Activated CD4-positive, CD25-positive, alpha-beta regulatory T cell treated with anti-CD3 and anti-CD28 coated beads, Interleukin-2, amount 50 U/mL, for 72 hours (primary cell): ENCODE measurements at regions not wholly inside any gene's neighbourhood (a gene's known extent, or its start where the extent isn't known, plus 50 kb on each side); places are given as distances from the start of the nearest gene placed in this dataset.

Experiments
- DNase-seq: peaks from one replicate; pipeline ENCODE4 v3.0.0; 2021

DNA sequence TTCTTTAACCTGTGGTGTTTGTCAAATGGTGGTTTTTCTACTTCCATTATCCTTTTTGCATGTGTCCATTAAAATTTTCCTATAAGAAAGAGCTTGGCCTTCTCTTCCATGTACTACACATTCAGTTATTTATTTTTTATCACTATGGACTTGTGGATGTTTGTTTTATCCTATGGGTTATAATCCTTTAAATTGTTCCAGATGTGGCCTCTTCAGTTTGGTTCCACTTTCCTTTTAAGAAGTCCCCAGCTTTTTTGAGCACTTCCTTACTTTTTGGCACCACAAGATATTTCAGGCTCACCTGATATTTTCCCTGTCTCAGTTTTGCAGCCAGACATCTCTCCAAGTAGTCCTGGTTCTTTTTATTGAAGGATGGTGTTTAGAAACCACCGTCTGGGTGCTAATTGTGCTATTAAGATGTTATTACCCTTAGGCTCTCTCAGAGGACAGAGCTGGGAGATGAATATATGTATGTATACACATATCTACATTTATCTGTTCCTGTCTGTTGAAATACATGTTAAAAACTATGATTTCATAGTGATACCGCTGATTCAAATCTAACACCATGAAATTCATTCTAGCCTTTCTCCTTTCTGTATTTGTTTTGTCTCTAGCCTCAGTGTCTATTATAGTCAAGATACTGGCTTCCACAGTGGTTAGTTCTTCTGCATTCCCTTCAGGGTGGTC, 408.5 kb upstream of the RGS6 start:
- no peak for DNase-seq

DNA sequence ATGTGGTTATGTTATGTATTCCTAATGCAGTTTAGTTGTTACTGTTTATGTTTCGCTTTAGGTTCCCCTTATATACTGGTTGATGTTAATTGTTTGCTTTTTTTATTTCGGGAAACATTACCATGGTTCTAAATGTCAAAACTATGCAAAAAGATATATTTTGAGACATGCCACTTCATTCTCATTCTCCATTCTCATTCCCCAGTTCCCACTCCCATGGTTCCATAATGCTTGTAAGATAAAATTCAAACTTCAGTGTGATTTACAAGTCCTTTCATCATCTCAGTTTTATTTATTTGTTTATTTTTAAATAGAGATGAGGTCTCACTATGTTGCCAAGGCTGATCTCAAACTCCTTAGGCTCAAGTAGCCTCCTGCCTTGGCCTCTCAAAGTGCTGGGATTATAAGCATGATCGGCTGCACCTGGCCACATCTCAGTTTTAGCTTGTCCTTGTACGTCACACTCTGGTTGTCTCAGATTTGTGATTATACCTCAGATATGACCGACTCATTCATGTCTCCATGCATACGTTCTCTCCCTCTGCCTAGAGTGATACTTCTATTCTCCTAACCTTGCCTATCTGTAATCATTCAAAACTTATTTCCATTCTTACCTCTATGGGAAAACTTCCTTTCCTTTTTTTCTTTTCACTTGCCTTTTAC, 407.8 kb upstream of the RGS6 start:
- DNase-seq: no peak

DNA sequence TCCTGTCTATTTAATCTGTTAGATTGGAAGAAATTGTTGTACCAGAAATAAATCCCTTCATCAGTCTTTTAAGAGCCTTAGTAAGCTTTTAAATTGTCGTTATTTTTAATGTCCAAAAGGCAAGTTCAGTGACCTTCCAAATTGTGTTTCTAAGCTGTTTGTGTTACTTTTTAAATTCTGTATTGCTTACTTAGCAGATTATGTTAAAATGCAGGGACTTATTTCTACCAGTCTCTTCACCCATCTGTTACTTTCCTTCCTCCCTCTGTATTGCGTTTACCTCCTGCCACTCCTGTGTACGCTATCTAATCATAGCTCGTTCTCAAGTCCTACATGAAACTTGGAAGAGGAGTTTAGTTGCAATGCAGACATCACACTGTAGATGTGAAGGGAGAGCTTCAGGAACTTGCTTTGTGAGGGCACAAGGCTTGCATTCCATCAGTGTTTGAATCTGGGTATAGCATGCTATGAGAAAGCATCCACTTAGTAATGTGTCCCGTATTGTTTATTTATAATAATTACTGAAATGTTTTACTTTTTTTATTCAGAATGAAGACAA, 406.5 kb upstream of the RGS6 start:
- no peak for DNase-seq

DNA sequence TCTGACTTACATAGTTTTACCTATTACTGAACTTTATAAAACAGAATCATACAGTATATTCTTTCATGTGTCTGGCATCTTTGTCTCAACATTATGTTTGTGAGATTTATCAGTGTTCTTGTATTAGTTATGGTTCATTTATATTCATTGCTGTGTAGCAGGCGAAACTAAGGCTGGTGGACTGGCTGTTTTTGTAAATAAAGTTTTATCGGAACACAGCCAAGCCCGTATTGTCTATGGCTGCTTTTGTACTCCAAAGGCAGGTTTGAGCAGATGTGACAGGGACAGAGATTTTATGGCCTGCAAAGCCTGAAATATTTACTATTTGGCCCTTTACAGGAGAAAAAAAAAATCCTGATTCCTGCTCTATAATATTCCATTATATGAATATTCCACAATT, 405.8 kb upstream of the RGS6 start:
- no peak for DNase-seq

DNA sequence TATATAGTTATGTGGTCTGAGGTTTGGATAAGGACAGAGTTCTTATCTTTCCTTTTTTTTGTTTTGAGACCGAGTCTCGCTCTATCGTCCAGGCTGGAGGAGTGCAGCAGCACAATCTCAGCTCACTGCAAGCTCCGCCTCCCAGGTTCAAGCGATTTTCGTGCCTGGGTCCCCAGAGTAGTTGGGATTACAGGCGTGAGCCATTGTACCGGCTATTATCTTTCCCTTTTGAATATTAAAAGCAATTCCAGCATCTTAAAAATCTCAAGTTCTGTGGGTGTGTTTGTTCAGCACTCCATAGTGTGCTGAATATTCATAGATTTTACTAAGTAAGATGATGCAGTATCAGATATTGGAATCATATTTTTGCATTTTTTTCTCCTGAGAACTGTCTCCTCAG, 404.4 kb upstream of the RGS6 start:
- no peak for DNase-seq

DNA sequence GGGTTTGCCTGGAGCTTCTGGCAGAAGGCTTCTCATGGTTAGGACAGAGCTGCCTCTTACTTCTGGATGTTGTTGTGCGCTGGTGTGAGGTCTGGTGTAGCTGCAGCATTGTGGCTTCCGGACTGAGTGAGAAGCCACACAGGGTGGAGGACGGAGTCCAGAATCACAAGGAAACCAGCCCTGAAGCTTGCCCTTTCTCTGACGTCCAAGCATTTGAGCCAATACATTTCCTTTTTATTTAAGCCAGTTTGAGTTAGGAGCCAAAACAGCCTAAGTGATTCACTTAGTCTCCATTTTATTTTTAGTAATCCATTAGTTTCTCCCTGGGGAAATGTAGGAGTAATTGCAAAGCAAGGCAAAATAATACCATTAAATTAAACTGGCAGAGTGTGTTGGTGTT, 402.4 kb upstream of the RGS6 start:
- no peak for DNase-seq

DNA sequence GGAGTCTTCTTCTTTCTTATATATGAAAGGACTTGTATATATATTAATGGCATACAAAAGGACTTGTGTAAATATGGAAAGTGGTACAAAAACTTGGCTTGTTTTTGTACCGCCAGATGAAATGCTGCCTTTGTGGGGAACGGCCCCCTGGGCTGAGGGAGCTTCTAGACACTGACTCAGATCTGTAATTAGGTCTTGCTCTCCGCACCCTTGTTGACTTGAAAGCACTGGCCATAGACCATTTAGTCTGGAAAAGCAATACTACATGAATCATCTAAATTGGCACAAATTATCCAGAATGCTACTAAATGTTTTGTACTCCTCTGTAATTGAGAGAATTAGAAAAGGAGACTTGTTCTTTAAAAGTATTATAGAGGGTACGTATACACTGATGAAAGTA, 399.9 kb upstream of the RGS6 start:
- no peak for DNase-seq

DNA sequence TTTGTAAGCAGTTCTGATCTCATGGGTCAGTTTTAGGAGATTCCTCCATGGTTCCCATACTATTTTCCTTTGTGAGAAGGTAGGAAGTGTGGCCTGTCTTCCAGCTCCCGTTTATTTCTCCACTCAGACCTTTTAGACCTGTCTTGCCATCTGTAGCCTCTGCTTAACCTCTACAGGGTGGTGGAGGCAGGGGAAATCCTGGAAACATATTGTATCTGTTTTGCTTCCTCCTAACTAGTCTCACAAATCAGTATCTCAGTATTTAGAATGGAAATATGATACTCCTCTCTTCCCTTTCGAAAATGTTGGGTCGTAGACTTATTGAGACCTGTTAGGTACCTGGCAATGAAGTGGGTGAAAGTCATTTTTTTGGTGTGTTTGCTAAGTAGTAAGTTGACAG, 399.4 kb upstream of the RGS6 start:
- DNase-seq: no peak

DNA sequence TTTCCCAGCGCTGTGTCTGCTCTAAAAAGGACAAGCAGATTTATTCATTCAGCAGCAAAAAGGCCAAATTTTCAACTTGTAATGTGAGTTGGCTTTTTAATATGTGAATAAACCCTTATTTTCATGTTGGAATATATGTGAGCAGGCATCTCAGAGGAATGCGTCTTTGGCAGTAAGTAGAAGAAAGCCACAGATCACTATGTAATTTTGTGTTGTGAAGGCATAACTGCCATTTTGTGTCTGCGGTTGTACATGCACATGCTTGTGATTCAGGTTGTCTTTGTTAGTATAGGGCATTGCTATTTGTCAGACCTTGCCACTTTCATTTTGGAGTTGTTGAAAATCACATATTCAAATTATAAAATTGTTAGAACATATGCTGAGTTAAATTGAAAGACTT, 398.8 kb upstream of the RGS6 start:
- DNase-seq: no peak

DNA sequence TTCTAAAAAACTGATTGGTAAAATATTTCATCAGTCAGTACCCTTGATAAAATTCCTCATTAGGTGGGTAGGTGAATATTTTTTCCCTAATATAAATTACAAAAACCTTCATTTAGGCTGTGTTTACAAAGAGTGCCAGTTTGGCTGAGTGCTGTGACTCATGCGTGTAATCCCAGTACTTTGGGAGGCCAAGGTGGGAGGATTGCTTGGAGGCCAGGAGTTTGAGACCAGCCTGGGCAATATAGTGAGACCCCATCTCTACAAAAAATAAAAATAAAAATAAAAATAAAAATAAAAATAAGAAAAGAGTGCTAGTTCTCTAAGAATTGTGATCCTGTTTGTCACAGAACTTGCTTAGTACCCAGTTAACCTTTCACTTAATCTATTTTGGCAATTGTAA, 398.4 kb upstream of the RGS6 start:
- no peak for DNase-seq

DNA sequence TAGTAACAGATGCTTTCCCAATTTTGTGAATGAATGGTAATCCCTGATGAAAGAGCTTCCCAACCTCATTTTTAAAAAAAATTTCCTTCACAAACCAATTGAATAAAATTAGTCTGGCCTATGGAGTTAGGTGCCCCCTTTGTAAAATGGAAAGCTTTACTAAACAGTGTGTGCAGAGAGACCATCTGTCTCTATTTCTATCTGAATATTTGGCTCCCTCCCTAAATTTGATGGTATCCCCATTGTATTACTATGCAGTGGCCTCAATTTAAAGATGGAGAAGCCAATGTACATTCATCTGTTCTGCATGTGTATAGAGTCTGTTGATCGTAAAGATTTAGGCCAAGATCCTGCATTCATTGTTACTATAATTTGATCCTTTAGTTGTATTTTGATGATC, 397.7 kb upstream of the RGS6 start:
- no peak for DNase-seq

DNA sequence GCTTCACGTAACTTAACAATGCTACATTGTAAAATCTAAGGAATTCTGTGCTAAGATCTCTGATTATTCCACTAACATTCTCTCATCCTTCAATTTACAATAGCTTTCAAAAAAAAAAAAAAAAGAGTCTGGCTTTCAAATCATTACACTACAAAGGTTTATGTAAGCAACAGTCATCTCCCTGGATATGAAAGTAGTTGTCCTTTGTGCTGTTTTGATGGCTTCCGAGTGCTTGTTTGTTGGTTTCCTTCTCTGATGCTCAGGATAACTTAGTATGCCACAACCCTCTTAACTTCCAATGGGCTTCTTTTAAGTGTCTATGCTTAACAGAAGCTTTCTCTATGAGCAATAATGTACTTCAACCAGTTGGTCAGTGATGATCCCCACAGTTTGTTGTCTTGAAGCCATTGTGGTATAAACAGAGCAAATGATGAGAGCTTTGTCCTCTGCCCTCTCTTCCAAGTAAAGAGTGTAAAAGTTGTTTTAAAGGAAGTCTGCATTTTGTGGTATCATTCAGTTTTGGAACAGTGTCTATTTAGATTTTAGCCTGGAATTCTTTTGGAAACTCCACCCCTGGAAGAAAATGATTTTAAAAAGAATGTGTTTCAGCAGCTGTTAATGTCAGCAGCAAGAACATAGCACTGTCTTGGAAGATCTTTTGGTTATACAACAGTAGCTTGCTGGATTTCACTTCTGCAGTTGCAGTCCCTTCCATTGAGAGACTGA, 396.1 kb upstream of the RGS6 start:
- no peak for DNase-seq

DNA sequence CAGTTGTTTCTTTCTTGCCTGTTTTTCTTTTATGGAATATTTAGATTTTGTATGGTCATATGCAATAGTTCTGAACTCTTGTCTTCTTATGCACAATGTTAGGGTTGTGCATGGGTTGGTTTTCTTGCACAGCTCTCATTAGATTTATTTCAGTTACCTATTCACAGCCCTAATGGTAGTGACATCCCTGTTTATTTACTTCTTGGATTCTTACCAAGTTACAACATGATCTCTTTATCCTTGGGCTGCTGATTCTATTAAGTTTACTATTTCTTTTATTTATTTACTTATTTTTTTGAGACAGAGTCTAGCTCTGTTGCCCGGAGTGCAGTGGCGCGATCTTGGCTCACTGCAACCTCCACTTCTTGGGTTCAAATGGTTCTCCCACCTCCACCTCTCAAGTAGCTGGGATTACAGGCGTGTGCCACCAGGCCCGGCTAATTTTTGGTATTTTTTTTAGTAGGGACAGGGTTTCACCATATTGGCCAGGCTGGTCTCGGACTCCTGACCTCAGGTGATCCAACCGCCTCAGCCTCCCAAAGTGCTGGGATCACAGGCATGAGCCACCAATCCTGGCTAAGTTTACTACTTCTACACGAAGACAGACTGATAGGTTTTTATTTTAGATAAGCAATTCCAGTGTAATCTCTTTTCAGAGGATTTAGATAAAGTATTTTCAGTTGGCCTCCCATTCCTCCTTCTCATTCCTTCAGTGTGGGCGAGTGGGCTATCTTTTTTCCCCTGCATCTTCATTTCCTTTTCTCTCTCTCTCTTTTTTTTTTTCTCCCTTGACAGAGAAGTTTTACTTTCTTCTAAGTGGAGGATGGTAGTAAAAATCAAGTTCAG, 395.1 kb upstream of the RGS6 start:
- DNase-seq: no peak

DNA sequence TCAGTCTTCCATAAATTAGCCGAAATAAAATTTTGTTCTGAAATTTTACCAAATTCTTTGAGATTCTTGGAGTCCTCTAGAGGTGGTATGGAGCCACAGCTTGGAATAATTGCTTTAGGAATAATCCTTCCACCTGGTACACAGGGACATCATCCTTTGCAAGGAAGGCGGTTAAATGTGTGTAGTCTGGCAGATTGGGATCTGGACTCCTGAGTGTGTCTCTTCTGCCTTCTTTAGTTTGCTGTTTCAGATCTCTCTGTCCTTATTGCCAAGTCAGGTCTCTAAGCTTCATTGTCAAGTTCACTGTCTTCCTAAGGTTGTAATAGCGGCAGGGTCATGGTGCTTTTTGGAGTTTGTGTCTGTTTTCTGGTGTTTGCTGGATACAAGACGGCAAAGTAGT, 393.9 kb upstream of the RGS6 start:
- DNase-seq: no peak

DNA sequence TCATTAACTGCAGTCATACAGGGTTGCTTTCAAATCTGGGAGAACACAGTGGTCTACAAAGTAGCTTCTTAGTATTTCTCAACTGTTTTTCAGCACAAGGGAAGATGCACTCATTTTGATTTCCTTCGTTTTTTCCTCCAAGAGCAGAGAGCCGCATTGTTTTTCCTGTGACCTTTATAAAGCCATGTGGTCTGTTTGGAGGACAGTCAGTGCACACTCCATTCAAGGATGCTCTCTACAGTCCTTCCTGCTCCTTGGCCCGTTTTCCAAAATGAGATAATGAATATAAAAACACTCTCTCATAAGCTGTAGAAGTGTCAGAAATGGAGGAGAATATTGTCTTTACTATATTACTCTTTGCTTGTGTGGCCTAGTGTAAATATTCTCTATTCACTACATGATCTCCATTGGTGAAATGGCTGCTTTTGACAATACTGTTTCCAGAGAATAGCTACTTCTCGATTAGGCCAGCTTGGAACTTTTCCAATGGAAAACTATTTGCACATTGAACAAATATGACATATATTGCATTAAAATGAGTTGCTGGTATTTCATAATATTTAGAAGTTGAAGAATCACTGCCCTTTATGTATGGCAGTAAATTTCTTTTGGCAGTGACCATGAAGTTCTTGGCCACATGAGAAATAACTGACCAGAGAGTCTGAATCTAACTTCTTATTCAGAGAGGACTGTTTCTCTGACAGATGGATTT, 393.1 kb upstream of the RGS6 start:
- DNase-seq: no peak

DNA sequence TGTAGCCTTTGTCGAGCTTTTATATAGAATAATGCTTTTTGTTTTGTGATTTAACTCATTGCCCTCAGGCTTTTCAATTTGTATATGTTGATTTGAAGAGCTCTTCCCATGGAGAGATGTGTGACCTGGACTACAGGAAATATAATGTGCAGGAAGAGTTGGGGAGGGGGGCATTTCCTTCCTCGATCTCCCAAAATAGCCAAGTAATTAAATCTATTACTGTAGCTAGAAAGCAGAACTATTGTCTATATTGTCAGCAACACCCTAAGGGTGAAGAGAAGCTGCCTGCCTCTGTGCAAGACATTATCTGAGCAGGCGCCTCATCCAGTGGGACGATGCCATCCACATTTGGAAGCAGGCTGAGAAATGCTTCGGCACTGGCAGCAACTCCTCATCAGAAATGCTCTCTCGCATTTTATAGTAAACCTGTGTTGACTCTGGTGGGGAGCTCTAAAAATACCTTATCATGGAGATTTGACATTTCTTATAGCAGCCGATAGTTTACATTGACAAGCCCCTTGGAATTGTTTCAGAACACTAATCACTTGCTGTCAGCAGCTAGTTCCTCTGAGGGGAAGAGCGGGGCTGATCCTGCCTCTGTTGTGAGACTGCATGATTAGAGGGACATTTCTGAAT, 392.5 kb upstream of the RGS6 start:
- DNase-seq: no peak

DNA sequence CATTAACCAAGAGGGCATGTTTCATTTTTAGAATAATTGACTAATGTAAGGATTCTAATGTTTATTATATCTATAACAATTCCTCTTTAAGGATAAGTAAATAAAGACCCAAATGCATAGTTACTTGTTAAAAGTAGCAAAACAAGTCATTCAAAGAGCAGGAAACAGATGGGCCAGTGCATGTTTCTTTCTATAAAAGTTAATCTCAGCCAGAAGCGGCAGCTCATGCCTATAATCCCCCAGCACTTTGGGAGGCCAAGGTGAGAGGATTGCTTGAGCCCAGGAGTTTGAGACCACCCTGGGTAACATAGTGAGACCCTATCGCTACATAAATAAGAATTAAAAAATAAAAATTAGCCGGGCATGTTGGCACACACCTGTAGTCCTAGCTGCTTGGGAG, 391.0 kb upstream of the RGS6 start:
- DNase-seq: no peak

DNA sequence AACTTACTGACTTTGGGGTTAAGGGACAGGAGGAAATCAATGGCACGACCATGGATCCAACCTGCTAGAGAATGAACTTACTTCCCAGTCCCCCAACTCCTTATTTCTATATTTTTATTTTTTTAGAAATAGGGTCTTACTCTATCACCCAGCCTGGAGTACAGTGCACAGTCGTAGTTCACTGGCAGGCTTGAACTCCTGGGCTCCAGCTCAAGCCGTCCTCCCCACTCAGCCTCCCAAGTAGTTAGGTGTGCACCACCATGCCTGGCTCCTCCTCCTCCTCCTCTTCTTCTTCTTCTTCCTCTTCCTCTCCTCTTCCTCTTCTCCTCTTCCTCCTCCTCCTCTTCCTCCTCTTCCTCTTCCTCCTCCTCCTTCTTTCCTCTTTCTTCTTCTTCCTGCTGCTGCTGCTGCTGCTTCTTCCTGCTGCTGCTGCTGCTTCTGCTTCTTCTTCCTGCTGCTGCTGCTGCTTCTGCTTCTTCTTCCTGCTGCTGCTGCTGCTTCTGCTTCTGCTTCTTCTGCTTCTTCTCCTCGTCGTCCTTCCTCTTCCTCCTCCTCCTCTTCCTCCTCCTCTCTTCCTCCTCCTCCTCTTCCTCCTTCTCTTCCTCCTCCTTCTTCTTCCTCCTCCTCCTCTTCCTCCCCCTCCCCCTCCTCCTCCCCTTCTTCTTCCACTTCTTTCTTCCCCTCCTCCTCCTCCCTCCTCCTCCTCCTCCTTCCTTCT, 390.1 kb upstream of the RGS6 start:
- DNase-seq: no peak

DNA sequence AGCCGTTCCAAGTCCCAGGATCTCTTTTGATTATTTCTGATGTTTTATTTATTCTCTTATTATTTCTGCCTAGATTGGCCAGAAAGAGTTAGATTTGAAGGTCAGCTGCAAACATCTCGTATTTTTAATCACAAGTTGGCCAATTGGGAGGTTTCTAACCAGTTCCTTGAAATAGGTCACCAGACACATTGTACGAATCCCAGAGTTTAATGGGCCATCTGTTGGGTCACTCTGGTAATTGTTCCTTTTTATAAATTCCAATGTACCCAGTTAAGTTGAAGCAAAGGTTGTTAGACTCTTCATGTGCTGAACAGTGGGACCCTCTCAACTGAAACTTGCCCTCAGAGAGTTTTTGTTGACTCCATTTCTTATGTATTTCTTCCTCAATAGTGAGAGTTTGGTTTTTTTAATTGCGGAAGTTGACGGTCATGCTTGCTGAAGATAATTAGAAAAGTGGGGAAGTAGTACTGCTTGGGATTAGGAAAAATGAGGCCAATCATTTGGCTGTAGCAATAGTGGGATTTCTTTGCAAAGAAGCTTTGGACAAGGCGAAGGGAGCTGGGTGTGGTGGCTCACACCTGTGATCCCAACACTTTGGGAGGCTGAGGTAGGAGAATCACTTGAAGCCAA, 382.7 kb upstream of the RGS6 start:
- no peak for DNase-seq

DNA sequence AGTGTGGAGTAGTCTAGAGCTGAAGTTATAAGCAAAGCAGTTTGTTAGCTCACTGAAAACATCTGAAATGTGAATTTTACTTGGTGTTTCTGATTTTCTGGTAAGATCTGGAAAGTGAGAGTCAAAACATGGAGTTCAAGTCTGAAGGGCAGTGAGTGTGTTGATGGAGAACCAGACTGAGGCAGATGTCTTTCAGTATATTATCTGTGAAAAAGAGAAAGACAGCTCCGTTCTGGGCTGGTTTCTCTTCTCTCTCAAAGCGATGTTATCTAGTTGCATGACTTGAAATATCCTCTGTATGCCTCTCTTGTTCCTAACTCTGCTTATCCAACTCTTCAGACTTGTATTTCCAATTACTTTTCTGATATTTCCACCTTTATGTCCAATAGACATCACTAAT, 381.9 kb upstream of the RGS6 start:
- DNase-seq: no peak
